NCI-H345 (cell line): ENCODE measurements at regions not wholly inside any gene's neighbourhood (a gene's known extent, or its start where the extent isn't known, plus 50 kb on each side); places are given as distances from the start of the nearest gene placed in this dataset.
"Not testable (repeated sequence)": the region's sequence is repeated elsewhere in the genome, so short reads cannot be mapped to it uniquely, and the experiment has no call there.

Experiments used
- DNase-seq: peaks from one replicate; lab custom pipeline; 2025; lab: John Stamatoyannopoulos, UW

GRCh38 chr2:222351035-222351434, 52.2 kb upstream of the PAX3 start:
- DNase-seq: no peak

- peak; percentile 3 for DNase-seq
These were observed 54.2 kb upstream of the PAX3 start for GRCh38 chr2:222352981-222353380.

- DNase-seq: peak; percentile 75
These were observed 55.2 kb upstream of the PAX3 start for GRCh38 chr2:222353993-222354392.

- DNase-seq: no peak
These were observed 57.1 kb upstream of the PAX3 start for GRCh38 chr2:222355860-222356259.

- DNase-seq: no peak
These were observed 59.1 kb upstream of the PAX3 start for GRCh38 chr2:222357930-222358329.

- DNase-seq: no peak
These were observed 60.1 kb upstream of the PAX3 start for GRCh38 chr2:222358876-222359275.

- no peak for DNase-seq
These were observed 61.3 kb upstream of the PAX3 start for GRCh38 chr2:222360146-222360545.

GRCh38 chr2:222360997-222361396, 62.2 kb upstream of the PAX3 start:
- DNase-seq: no peak

GRCh38 chr2:222361787-222362186, 62.6 kb upstream of the SGPP2 start:
- no peak for DNase-seq

GRCh38 chr2:222362336-222362735, 62.0 kb upstream of the SGPP2 start:
- no peak for DNase-seq

GRCh38 chr2:222364285-222364895, 60.0 kb upstream of the SGPP2 start:
- no peak for DNase-seq

- DNase-seq: not testable (repeated sequence)
These were observed 56.1 kb upstream of the SGPP2 start for GRCh38 chr2:222368280-222368679.

GRCh38 chr2:222372993-222373392, 51.4 kb upstream of the SGPP2 start:
- no peak for DNase-seq
